ENCODE measurements at regions not wholly inside any gene's neighbourhood (a gene's known extent, or its start where the extent isn't known, plus 50 kb on each side); places are given as distances from the start of the nearest gene placed in this dataset.

GRCh38 chr6:165814679-165815078 is 151.6 kb upstream of the PDE10A start:
- H3K27me3 Mint-ChIP-seq (ENCODE audit: low read depth), result peaks cover 5% of the 10 kb centered on the region; the same call in 1 of the 2 replicates
- no peaks in the 10 kb centered on the region for H3K36me3 Mint-ChIP-seq
- no peak overlapping the region for H3K4me3 Mint-ChIP-seq
- DNase-seq (ENCODE audit: low spot score) (no peak), ATAC-seq (no peak)
- TF ChIP-seq OVOL2 (CRISPR knock-in tag; IDR thresholded peaks at IDR 0.05; ENCODE audit: borderline replicate concordance) (no peak), ZNF138 (CRISPR knock-in tag; conservative IDR thresholded peaks at IDR 0.05) (no peak), NFE2L1 (CRISPR knock-in tag; IDR thresholded peaks at IDR 0.05) (no peak), ATF6 (CRISPR knock-in tag; IDR thresholded peaks at IDR 0.05) (no peak)
- H3K4me1 Mint-ChIP-seq, result peaks cover 36% of the 10 kb centered on the region
- H3K9me3 Mint-ChIP-seq, result peaks cover 6% of the 10 kb centered on the region; the same call in 1 of the 2 replicates
- POLR2A ChIA-PET, result no interaction called here
- CTCF ChIA-PET, result no interaction called here
- H3K27ac Mint-ChIP-seq, result no peak overlapping the region

- Mint-ChIP-seq H3K4me3 (no peak overlapping the region), H3K9me3 (peaks cover 11% of the 10 kb centered on the region), H3K27ac (no peak overlapping the region), H3K27me3 (ENCODE audit: low read depth) (peaks cover 26% of the 10 kb centered on the region), H3K36me3 (no peaks in the 10 kb centered on the region), H3K4me1 (peaks cover 13% of the 10 kb centered on the region; the same call in 1 of the 2 replicates)
- TF ChIP-seq PRRX2 (CRISPR knock-in tag; IDR thresholded peaks at IDR 0.05) (no peak), KAT7 (CRISPR knock-in tag; IDR thresholded peaks at IDR 0.05; ENCODE audit: borderline replicate concordance) (no peak), STAT6 (CRISPR knock-in tag; conservative IDR thresholded peaks at IDR 0.05; ENCODE audit: low read depth) (no peak), HMGXB4 (CRISPR knock-in tag; IDR thresholded peaks at IDR 0.05) (no peak)
- no peak for ATAC-seq
- CTCF ChIA-PET, result no interaction called here
- POLR2A ChIA-PET, result no interaction called here
- no peak for DNase-seq (ENCODE audit: low spot score)
Observed at GRCh38 chr6:165811512-165811911, 148.5 kb upstream of the PDE10A start.

GRCh38 chr6:165808021-165808420 is 145.0 kb upstream of the PDE10A start:
- TF ChIP-seq CTCF (IDR thresholded peaks at IDR 0.05), result no peak
- no peak for TF ChIP-seq ATF6 (CRISPR knock-in tag; IDR thresholded peaks at IDR 0.05)
- TF ChIP-seq ARID4B (CRISPR knock-in tag; IDR thresholded peaks at IDR 0.05; ENCODE audit: borderline replicate concordance), result no peak
- TF ChIP-seq ZNF396 (CRISPR knock-in tag; IDR thresholded peaks at IDR 0.05; ENCODE audit: borderline replicate concordance), result no peak
- ChIA-PET POLR2A (no interaction called here), CTCF (no interaction called here)
- Mint-ChIP-seq H3K4me3 (no peak overlapping the region), H3K36me3 (no peaks in the 10 kb centered on the region), H3K27me3 (ENCODE audit: low read depth) (peaks cover 61% of the 10 kb centered on the region), H3K27ac (no peak overlapping the region), H3K9me3 (peaks cover 11% of the 10 kb centered on the region), H3K4me1 (peaks cover 13% of the 10 kb centered on the region)
- DNase-seq (ENCODE audit: low spot score) (no peak), ATAC-seq (no peak)
